ENCODE measurements at regions not wholly inside any gene's neighbourhood (a gene's known extent, or its start where the extent isn't known, plus 50 kb on each side); places are given as distances from the start of the nearest gene placed in this dataset.
"Not testable (repeated sequence)": the region's sequence is repeated elsewhere in the genome, so short reads cannot be mapped to it uniquely, and the experiment has no call there.

DNA sequence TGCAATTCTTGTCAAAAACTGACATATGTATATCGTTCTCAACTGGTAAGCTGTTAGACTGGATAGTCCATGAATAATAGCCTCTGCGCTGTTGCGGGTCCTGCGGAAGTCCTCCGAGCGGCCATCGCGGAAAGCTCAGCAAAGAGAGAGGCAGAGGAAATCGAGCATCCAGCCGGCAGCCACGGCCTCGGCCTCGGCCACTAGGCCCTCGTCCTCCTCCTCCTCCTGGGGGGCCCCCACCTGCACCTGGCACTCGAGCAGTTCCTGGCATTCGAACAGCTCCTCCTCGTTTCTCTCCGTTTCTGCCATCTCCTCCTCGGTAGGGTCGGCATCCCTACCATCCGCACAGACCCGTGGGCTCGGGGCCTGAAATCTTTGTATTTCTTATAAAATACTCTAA, 111.2 kb upstream of the CYLC1 start:
- not testable (repeated sequence) for H3K9ac ChIP-seq (ENCODE audit: low read length); H3K4me3 ChIP-seq (ENCODE audit: low read length); H3K4me1 ChIP-seq (ENCODE audit: control insufficient read depth, low read depth, low read length); H3K27ac ChIP-seq (ENCODE audit: low read length); H3K9me3 ChIP-seq (ENCODE audit: control insufficient read depth, low read depth, low read length); H3K27me3 ChIP-seq (ENCODE audit: control insufficient read depth, insufficient read depth, low read length); H3K36me3 ChIP-seq (ENCODE audit: control insufficient read depth, low read depth, low read length)

DNA sequence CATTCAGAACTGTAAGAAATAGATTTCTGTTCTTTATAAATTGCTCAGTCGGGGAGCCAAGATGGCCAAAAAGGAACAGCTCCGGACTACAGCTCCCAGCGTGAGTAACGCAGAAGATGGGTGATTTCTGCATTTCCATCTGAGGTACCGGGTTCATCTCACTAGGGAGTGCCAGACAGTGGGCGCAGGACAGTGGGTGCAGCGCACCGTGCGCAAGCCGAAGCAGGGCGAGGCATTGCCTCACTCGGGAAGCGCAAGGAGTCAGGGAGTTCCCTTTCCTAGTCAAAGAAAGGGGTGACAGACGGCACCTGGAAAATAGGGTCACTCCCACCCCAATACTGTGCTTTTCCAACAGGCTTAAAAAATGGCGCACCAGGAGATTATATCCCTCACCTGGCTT, 110.5 kb upstream of the CYLC1 start:
- not testable (repeated sequence) for H3K27ac ChIP-seq (ENCODE audit: low read length); H3K27me3 ChIP-seq (ENCODE audit: control insufficient read depth, insufficient read depth, low read length); H3K36me3 ChIP-seq (ENCODE audit: control insufficient read depth, low read depth, low read length); H3K4me1 ChIP-seq (ENCODE audit: control insufficient read depth, low read depth, low read length); H3K4me3 ChIP-seq (ENCODE audit: low read length); H3K9ac ChIP-seq (ENCODE audit: low read length); H3K9me3 ChIP-seq (ENCODE audit: control insufficient read depth, low read depth, low read length)

DNA sequence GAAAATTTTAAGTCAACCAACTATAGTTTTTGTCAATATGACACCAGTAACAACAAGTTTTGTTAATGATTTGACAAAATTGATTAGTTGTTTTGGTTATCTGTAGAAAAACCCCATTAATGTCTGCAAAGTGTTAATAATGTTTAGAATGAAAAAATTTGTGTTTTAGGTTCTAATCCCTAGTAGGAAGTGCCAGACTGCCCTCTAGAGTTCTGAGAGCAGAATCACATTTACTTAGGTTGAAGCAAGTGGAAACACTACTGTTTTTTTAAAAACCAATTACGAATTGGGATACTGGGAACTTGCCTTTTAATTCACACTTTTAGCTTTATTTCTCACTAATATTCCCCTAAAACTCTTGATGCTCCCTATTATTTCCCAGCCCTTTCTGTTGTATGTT, 101.1 kb upstream of the CYLC1 start:
- no peak overlapping the region for H3K9ac ChIP-seq (ENCODE audit: low read length)
- H3K9me3 ChIP-seq (ENCODE audit: control insufficient read depth, low read depth, low read length), result peaks cover 6% of the 10 kb centered on the region
- H3K4me1 ChIP-seq (ENCODE audit: control insufficient read depth, low read depth, low read length), result no peaks in the 10 kb centered on the region
- H3K27me3 ChIP-seq (ENCODE audit: control insufficient read depth, insufficient read depth, low read length), result no peaks in the 10 kb centered on the region
- H3K4me3 ChIP-seq (ENCODE audit: low read length), result peak overlapping the region; percentile 9
- H3K27ac ChIP-seq (ENCODE audit: low read length), result no peak overlapping the region
- H3K36me3 ChIP-seq (ENCODE audit: control insufficient read depth, low read depth, low read length), result no peaks in the 10 kb centered on the region

DNA sequence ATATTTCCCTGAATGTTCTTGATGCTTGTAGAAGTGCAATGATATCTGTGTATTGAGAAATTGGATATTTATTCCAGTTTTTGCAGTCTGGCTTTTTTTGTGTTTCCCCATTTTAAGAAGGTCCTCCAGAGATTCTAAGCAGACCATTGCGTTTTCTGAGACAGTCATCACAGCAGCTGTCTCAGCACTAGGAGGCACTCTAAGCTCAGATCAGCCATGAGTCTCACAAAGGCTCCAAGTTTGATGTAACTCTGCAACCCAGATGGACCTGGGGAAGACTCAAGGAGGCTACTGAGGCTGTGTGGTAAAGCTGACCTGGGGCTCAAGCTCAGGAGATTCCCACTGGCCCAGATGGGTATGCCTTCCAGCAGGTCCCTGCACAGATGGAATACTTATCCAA, 89.3 kb upstream of the CYLC1 start:
- Histone ChIP-seq H3K4me3 (ENCODE audit: low read length) (no peak overlapping the region), H3K9ac (ENCODE audit: low read length) (no peak overlapping the region), H3K36me3 (ENCODE audit: control insufficient read depth, low read depth, low read length) (no peaks in the 10 kb centered on the region), H3K9me3 (ENCODE audit: control insufficient read depth, low read depth, low read length) (peaks cover 3% of the 10 kb centered on the region), H3K4me1 (ENCODE audit: control insufficient read depth, low read depth, low read length) (no peaks in the 10 kb centered on the region), H3K27me3 (ENCODE audit: control insufficient read depth, insufficient read depth, low read length) (no peaks in the 10 kb centered on the region), H3K27ac (ENCODE audit: low read length) (no peak overlapping the region)

Data from iPS-18a (cell line).